GM12878 (cell line): ENCODE measurements at regions not wholly inside any gene's neighbourhood (a gene's known extent, or its start where the extent isn't known, plus 50 kb on each side); places are given as distances from the start of the nearest gene placed in this dataset.

Experiments
- BHLHE40 ChIP-seq, 2 experiments: fragments of 450-650 bp in 1 of 2; IDR thresholded peaks; 2 replicates each; pipeline ENCODE4 v1.6.1; 2011 to 2017; ENCODE audit warnings: low read depth in 2 of 2, borderline replicate concordance in 1 of 2, improper control_type of control experiment in 1 of 2, low read length in 1 of 2, mild to moderate bottlenecking in 1 of 2
- CREB1 ChIP-seq: IDR thresholded peaks from 2 replicates; pipeline ENCODE4 v1.6.1; 2012; ENCODE audit warnings: low read depth, mild to moderate bottlenecking, inconsistent platforms
- EGR1 ChIP-seq, 2 experiments: IDR thresholded peaks; 1 replicate in 1 of 2; 2 replicates in 1 of 2; pipeline ENCODE4 v1.6.1; 2011 to 2012; ENCODE audit warnings: low read depth in 2 of 2, low read length in 2 of 2, borderline replicate concordance in 1 of 2, mild to moderate bottlenecking in 1 of 2, moderate library complexity in 1 of 2
- EZH2 ChIP-seq: IDR thresholded peaks from 2 replicates; pipeline ENCODE4 v1.6.1; 2012; ENCODE audit warnings: low read depth, mild to moderate bottlenecking, control low read depth, inconsistent platforms, low read length, borderline replicate concordance; ENCODE audit not compliant: control insufficient read depth
- HDAC6 ChIP-seq: fragments of 200-600 bp; sonication (generic); IDR thresholded peaks from one replicate; pipeline ENCODE4 v1.8.0; 2017; ENCODE audit warnings: antibody characterized with exemption; ENCODE audit not compliant: unreplicated experiment
- NFXL1 ChIP-seq: fragments of 450-650 bp; IDR thresholded peaks from 2 replicates; pipeline ENCODE4 v1.6.1; 2017; ENCODE audit warnings: antibody characterized with exemption, mild to moderate bottlenecking, borderline replicate concordance
- POLR2A ChIP-seq: IDR thresholded peaks from 2 replicates; pipeline ENCODE4 v1.6.1; 2011; ENCODE audit warnings: low read depth, mild to moderate bottlenecking, low read length
- TBL1XR1 ChIP-seq: IDR thresholded peaks from 2 replicates; pipeline ENCODE4 v1.6.1; 2012; ENCODE audit warnings: low read depth, low read length, improper control_type of control experiment
- TF ChIP-seq, protein P1 (sequence below): IDR thresholded peaks from 2 replicates; pipeline ENCODE4 v1.6.1; 2012; ENCODE audit warnings: low read length, inconsistent platforms
- TF ChIP-seq, protein P2 (sequence below), 3 experiments: IDR thresholded peaks in 2 of 3; conservative IDR thresholded peaks in 1 of 3; 2 replicates each; pipeline ENCODE4 v1.5.1; 2011; ENCODE audit warnings: low read depth in 3 of 3, low read length in 3 of 3, mild to moderate bottlenecking in 3 of 3, control low read depth in 2 of 3, moderate library complexity in 2 of 3, inconsistent platforms in 1 of 3, mixed read lengths in 1 of 3; ENCODE audit not compliant: control insufficient read depth in 2 of 3, insufficient read depth in 1 of 3; ENCODE audit errors: extremely low read depth in 1 of 3
- TF ChIP-seq, protein P3 (sequence below): fragments of 150-350 bp; IDR thresholded peaks from 2 replicates; pipeline ENCODE4 v1.6.1; 2016; ENCODE audit warnings: low read depth, low read length

DNA sequence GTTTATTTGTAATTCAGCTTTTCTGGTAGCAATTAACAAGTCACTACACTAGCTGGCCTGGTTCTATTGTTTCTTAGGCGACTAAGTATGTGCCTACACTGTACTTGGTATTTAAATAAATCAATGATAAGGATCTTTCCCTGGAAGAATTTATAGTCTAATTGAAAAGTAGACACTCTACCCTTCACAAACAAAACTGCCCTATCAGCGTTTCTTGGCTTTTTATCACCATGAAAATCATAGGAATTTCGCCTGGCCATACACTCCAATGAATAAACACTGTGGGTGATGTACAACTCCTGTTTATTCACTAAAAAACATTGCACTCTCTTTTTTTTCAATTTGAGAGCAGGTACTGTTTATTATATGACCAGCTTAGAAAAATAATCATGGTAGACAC is 702.9 kb upstream of the ADGRL2 start:
- TF ChIP-seq POLR2A (no peak), HDAC6 (no peak), EGR1 (IDR thresholded peaks at IDR 0.05; ENCODE audit: borderline replicate concordance in 1 of 2, low read depth in 2 of 2, low read length in 2 of 2) (no peak), CREB1 (no peak), NFXL1 (no peak), TBL1XR1 (no peak), BHLHE40 (IDR thresholded peaks at IDR 0.05; ENCODE audit: borderline replicate concordance in 1 of 2, low read depth in 2 of 2, low read length in 1 of 2) (no peak), EZH2 (no peak)
- TF ChIP-seq, protein P1, sequence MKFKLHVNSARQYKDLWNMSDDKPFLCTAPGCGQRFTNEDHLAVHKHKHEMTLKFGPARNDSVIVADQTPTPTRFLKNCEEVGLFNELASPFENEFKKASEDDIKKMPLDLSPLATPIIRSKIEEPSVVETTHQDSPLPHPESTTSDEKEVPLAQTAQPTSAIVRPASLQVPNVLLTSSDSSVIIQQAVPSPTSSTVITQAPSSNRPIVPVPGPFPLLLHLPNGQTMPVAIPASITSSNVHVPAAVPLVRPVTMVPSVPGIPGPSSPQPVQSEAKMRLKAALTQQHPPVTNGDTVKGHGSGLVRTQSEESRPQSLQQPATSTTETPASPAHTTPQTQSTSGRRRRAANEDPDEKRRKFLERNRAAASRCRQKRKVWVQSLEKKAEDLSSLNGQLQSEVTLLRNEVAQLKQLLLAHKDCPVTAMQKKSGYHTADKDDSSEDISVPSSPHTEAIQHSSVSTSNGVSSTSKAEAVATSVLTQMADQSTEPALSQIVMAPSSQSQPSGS = no peak
- TF ChIP-seq, protein P2, sequence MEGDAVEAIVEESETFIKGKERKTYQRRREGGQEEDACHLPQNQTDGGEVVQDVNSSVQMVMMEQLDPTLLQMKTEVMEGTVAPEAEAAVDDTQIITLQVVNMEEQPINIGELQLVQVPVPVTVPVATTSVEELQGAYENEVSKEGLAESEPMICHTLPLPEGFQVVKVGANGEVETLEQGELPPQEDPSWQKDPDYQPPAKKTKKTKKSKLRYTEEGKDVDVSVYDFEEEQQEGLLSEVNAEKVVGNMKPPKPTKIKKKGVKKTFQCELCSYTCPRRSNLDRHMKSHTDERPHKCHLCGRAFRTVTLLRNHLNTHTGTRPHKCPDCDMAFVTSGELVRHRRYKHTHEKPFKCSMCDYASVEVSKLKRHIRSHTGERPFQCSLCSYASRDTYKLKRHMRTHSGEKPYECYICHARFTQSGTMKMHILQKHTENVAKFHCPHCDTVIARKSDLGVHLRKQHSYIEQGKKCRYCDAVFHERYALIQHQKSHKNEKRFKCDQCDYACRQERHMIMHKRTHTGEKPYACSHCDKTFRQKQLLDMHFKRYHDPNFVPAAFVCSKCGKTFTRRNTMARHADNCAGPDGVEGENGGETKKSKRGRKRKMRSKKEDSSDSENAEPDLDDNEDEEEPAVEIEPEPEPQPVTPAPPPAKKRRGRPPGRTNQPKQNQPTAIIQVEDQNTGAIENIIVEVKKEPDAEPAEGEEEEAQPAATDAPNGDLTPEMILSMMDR (IDR thresholded peaks at IDR 0.05 in 2 of 3, conservative IDR thresholded peaks at IDR 0.05 in 1 of 3; ENCODE audit: control insufficient read depth in 2 of 3, extremely low read depth in 1 of 3, insufficient read depth in 1 of 3, low read depth in 3 of 3, low read length in 3 of 3) = no peak
- TF ChIP-seq, protein P3, sequence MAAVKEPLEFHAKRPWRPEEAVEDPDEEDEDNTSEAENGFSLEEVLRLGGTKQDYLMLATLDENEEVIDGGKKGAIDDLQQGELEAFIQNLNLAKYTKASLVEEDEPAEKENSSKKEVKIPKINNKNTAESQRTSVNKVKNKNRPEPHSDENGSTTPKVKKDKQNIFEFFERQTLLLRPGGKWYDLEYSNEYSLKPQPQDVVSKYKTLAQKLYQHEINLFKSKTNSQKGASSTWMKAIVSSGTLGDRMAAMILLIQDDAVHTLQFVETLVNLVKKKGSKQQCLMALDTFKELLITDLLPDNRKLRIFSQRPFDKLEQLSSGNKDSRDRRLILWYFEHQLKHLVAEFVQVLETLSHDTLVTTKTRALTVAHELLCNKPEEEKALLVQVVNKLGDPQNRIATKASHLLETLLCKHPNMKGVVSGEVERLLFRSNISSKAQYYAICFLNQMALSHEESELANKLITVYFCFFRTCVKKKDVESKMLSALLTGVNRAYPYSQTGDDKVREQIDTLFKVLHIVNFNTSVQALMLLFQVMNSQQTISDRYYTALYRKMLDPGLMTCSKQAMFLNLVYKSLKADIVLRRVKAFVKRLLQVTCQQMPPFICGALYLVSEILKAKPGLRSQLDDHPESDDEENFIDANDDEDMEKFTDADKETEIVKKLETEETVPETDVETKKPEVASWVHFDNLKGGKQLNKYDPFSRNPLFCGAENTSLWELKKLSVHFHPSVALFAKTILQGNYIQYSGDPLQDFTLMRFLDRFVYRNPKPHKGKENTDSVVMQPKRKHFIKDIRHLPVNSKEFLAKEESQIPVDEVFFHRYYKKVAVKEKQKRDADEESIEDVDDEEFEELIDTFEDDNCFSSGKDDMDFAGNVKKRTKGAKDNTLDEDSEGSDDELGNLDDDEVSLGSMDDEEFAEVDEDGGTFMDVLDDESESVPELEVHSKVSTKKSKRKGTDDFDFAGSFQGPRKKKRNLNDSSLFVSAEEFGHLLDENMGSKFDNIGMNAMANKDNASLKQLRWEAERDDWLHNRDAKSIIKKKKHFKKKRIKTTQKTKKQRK = no peak
